ENCODE measurements at regions not wholly inside any gene's neighbourhood (a gene's known extent, or its start where the extent isn't known, plus 50 kb on each side); places are given as distances from the start of the nearest gene placed in this dataset.
"Not testable (repeated sequence)": the region's sequence is repeated elsewhere in the genome, so short reads cannot be mapped to it uniquely, and the experiment has no call there.

DNA sequence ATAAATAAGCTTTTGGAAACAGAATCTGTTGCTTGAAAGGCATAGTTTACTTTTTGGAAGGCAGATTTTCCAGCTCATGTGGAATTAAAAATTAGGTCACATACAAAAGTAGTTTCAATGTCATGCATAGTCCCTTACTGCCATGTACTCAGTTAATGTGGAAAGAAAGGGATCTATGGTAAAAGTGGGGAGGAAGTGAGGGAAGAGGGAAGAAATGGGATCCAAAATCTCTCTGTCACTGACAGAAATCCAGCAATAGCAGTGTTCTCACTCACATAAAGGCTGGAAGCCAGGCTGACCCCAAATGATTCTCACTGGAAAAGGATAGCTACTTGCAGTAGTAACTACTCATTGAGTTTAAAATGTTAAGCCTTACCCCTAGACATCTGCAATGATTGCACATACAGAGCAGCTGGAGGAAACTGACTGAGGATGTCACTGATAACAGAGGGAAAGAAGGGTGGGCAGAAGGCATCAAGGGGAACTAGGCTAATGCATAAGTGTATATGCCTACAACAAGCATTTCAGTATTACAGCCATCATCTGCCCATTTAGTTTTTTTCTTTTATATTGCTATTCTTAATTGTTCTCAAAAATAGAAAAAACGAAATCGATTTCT, 445.6 kb downstream of the FAT4 start:
- DNase-seq = no peak

DNA sequence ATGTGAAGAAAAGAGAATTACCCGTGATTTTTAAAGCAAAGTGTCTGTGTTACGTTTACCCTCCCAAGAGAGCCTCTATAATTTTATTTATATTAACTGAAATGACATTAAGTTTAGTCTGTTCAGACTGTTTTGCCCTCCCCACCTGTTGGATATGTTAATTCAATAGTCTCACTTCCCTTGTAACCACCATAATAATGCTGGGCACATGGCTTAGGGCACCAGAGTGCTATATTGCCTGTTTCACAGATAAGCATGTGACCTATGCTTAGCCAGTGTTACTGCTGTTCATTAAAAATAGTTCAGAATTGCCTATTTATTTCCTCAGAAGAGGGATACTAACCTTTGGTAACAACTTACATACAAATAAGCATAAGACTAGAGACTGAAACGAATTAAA, 446.2 kb downstream of the FAT4 start:
- DNase-seq = no peak

DNA sequence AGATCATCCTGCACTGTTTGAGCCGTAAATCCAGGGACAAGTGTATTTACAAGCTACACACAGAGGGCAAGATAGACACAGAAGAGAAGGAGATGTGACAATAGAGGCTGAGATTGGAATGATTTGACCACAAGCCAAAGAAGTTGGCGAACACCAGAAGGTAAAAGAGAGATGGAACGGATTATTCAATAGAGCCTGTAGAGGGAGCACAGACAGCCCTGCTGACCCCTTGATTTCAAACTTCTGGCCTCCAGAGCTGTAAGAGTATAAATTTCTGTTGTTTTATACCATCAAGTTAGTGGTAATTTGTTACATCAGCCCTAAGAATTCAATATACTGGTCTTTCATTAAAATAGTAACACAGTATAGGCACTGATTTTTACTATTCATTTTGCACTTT, 447.8 kb downstream of the FAT4 start:
- no peak for DNase-seq

DNA sequence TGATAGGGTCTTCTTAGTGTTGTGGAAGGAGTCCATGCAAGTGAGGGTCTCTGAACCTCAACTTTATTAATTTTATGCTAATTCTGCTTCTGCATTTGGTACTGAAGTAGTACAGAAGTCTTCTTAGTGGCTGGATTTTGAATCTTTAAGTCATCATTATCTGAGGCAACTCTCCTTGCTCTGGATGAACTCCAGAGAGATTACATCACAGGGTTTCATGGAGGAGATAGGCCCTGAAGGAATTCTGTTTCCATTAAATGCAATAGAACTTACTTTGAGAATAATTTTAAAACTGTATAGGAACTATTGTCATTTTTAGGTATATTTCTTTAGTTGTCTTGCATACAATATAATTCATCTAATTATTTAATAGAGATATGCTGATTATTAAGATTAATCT, 451.2 kb downstream of the FAT4 start:
- DNase-seq = no peak

GRCh38 chr4:125770814-125771398, 456.2 kb downstream of the FAT4 start:
- no peak for DNase-seq

DNA sequence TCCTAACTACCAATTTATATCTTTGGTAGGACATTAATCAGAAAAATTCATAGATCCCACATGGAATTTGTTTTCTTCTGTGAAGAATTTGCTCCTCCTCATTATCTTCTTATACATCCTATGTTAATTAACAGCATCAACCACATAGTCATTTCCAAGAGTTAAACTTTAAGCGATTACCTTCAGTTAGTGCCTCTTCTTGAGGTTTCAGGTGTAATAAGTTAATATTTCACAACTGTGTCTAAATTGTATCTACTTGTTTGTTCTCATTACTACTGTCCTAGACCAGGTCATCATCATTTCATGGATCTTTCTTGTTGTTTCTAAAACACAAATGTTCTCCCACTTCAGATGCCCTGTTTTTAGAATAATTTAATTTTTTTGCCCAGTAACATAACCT, 457.9 kb downstream of the FAT4 start:
- no peak for DNase-seq

DNA sequence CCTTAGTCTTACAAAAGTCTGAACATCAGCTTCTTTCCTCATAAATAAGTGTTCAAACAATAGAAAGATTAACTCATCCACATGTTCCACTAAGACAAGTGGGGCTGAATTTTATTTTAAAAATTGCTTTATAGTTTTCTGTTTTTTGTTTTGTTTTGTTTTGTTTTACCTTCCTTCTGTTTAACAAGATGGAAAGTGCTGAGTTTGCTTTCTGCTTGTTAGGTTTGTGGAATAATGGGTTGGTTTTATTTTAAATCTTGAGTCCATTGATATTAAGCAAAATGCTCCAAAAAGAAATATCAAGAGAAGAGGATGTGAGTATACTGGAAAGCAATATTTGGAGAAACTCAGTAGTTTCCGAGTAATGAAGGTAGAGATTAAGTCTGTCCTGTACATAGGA, 458.7 kb downstream of the FAT4 start:
- DNase-seq = no peak

- no peak for DNase-seq
These were observed 459.2 kb downstream of the FAT4 start for GRCh38 chr4:125773931-125774330.

- no peak for DNase-seq
These were observed 461.4 kb downstream of the FAT4 start for GRCh38 chr4:125776146-125776545.

DNA sequence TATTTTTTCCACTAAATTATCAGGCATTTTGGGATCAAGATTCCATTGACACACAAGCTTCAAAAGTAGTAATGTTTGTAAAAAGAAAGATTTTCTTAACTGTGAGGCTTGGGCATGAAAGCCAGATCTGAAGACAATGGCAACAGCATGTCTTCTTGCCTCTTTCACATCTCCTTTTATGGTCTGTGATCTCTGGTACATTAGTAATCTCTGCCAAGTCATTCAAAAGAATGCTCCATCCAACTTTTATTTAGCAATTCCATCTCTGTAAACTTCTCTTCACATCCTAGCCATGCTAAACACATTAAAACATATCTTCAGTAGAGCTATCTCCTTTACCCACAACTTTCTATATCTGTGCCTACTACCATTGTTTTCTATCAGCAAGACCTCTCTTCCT, 465.4 kb downstream of the FAT4 start:
- DNase-seq = peak; percentile 65

DNA sequence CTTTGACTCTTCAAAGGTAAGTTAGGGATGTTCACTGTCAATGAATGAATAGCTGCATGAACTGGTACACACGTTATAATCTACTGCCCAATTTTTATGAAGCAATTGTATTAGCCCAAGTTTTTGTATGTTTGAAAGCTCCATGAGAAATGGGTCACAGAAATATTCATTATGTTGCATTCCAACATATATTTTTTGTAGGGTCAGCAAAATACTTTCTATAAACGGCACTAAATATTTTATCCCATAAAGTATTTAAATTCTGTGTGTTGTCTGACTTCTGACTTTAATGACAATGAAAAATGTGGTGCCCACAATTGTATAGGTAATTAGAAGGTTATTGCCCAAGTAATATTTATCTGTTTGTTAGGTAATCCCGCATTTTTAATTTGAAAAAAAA, 466.0 kb downstream of the FAT4 start:
- no peak for DNase-seq

GRCh38 chr4:125781651-125782050, 466.9 kb downstream of the FAT4 start:
- DNase-seq = no peak

DNA sequence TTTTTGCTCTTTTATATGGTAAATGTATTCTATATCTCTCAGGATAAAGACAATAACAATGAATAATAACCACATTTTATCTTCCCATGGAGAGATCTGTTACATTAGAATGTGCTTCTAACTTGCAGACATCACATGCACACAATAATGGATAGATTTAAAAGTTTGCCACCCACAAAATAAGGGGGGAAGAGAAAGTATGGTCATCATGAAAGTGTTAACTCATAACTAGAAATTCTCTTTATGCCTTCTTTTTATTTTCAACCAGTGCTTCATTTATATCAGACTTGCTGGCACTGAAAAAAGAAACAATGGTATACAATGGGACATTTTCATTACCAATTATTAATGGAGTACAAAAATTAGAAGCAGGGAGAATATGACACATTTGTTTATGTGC, 470.0 kb downstream of the FAT4 start:
- no peak for DNase-seq

GRCh38 chr4:125787707-125788106, 473.0 kb downstream of the FAT4 start:
- no peak for DNase-seq

DNA sequence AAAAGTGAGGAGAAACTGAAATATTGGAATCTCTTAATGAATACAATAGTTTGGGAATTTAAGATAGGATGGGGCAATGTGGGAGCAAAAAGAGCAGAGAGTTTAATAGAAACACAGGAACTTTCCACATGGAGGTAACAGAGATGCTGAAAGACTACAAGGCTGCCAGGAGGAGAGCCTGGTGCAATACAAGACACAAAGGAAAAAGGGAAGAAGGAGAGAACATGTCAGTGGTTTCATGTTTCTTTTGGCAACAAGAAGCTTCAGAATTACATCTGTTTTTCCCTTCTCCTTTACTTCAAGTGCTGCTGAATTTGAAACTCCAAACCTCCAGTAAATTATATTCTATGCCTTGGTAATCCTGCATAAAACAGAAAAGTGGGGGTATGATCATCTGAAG, 474.3 kb downstream of the FAT4 start:
- DNase-seq = no peak

DNA sequence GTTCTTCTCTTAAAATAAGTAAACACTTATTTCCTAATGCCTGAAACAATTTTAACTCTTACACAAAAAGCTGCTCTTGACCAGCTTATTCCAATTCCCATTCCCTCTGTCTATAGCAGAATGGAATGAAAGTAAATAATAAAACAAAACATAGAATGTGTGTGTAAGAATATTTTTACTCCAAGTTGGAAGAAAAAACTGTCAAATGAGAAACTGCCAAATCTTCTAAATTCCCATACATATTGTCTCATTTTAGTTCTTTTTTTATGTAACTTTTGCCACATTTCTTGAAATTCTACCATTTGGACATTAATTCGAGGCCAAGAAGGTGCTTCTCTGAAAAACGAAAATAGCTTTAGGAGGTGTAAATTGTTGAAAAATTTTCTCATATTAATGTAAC, 477.1 kb downstream of the FAT4 start:
- peak; percentile 35 for DNase-seq

DNA sequence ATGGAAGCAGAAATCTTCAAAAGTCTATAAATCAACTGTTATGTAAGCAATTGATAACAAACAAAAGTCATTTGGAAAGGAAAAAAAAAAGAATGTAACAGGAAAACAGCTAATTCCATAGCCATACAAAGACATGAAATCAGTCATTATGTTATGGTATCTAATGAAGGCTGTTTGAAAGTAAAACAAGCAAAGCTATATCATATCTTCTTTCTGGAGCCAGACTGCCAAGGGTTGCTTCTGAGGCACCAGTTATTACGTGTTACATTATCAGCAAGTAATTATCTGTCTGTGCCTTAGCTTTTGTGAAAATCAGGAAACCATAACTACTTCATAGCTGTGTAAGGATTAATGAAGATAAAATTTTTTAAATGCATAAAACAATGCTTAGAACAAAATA, 480.2 kb downstream of the FAT4 start:
- no peak for DNase-seq

GRCh38 chr4:125796138-125796537, 481.4 kb downstream of the FAT4 start:
- no peak for DNase-seq

- not testable (repeated sequence) for DNase-seq
These were observed 482.9 kb downstream of the FAT4 start for GRCh38 chr4:125797621-125798020.

GRCh38 chr4:125801373-125801772, 486.6 kb downstream of the FAT4 start:
- DNase-seq = peak; percentile 18

DNA sequence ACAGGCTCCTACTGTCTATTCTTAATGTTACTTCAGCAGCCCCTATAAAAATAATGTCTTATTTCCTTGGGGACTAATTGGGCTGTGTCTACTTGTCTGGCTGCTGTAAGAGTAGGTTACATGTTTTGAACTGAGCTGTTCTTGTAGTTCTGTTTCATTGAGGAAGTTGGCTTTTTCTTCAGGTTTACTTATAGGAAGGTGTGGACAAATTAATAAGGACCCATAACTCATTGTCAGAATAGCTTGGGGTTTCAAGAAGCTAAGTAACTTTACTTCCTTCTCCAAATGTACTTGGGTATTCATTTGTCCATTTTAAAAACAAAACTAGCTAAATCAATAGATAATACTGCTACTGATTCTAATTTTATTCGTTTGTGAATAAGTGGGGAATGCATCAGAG, 487.2 kb downstream of the FAT4 start:
- no peak for DNase-seq

GRCh38 chr4:125808022-125808421, 493.3 kb downstream of the FAT4 start:
- no peak for DNase-seq

DNA sequence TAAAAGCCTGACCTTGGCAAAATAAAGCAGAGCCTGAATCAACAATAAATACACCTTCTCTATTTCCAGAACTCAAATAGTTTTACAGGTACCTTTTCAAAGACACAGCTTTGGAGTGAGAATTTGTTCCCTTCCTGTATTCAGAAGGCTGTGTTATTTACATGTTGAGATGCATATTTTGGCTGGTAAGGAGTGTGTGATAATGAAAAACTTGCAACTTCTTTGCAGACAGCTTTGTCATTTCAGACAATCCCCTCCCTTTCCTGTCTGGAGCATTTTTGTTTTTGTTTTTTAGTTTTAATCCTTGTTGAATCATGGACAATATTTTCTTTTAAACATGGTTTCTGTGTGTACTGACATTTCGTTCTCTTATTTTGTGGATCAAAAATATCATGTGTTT, 493.8 kb downstream of the FAT4 start:
- no peak for DNase-seq

- no peak for DNase-seq
These were observed 497.1 kb downstream of the FAT4 start for GRCh38 chr4:125811892-125812291.

Measured in fibroblast of skin of back (primary cell).